ENCODE measurements at regions not wholly inside any gene's neighbourhood (a gene's known extent, or its start where the extent isn't known, plus 50 kb on each side); places are given as distances from the start of the nearest gene placed in this dataset.

GRCh38 chr14:101064121-101064661 is 160.7 kb upstream of the RTL1 start:
- no peak overlapping the region for H3K4me3 ChIP-seq (ENCODE audit: low read depth, low read length)
- no peak for TF ChIP-seq CTCF (IDR thresholded peaks at IDR 0.05; ENCODE audit: low read depth, low read length)

- no peak for TF ChIP-seq CTCF (IDR thresholded peaks at IDR 0.05; ENCODE audit: low read depth, low read length)
- no peak overlapping the region for H3K4me3 ChIP-seq (ENCODE audit: low read depth, low read length)
Measured at GRCh38 chr14:101064718-101065117, 161.2 kb upstream of the RTL1 start.

GRCh38 chr14:101065246-101065645 is 161.7 kb upstream of the RTL1 start:
- no peak for TF ChIP-seq CTCF (IDR thresholded peaks at IDR 0.05; ENCODE audit: low read depth, low read length)
- no peak overlapping the region for H3K4me3 ChIP-seq (ENCODE audit: low read depth, low read length)

GRCh38 chr14:101065696-101066694 is 162.5 kb upstream of the RTL1 start:
- H3K4me3 ChIP-seq (ENCODE audit: low read depth, low read length) = no peak overlapping the region
- no peak for TF ChIP-seq CTCF (IDR thresholded peaks at IDR 0.05; ENCODE audit: low read depth, low read length)

- TF ChIP-seq CTCF (IDR thresholded peaks at IDR 0.05; ENCODE audit: low read depth, low read length) = no peak
Measured at GRCh38 chr14:101066826-101067510, 163.4 kb upstream of the RTL1 start.

GRCh38 chr14:101068313-101069227 is 165.0 kb upstream of the RTL1 start:
- no peak for TF ChIP-seq CTCF (IDR thresholded peaks at IDR 0.05; ENCODE audit: low read depth, low read length)
- no peak overlapping the region for H3K4me3 ChIP-seq (ENCODE audit: low read depth, low read length)

More at GRCh38 chr14:101066826-101067510, 163.4 kb upstream of the RTL1 start:
- no peak overlapping the region for H3K4me3 ChIP-seq (ENCODE audit: low read depth, low read length)
